GM12872 (cell line): ENCODE measurements at regions not wholly inside any gene's neighbourhood (a gene's known extent, or its start where the extent isn't known, plus 50 kb on each side); places are given as distances from the start of the nearest gene placed in this dataset.

Experiments
- TF ChIP-seq, protein P1 (sequence below): IDR thresholded peaks from 3 replicates; pipeline ENCODE4 v1.5.1; 2011; ENCODE audit warnings: low read depth, mild to moderate bottlenecking, low read length, moderate library complexity; ENCODE audit not compliant: insufficient read depth

- TF ChIP-seq, protein P1, sequence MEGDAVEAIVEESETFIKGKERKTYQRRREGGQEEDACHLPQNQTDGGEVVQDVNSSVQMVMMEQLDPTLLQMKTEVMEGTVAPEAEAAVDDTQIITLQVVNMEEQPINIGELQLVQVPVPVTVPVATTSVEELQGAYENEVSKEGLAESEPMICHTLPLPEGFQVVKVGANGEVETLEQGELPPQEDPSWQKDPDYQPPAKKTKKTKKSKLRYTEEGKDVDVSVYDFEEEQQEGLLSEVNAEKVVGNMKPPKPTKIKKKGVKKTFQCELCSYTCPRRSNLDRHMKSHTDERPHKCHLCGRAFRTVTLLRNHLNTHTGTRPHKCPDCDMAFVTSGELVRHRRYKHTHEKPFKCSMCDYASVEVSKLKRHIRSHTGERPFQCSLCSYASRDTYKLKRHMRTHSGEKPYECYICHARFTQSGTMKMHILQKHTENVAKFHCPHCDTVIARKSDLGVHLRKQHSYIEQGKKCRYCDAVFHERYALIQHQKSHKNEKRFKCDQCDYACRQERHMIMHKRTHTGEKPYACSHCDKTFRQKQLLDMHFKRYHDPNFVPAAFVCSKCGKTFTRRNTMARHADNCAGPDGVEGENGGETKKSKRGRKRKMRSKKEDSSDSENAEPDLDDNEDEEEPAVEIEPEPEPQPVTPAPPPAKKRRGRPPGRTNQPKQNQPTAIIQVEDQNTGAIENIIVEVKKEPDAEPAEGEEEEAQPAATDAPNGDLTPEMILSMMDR = no peak
Observed at GRCh38 chr2:234147335-234147861, 96.9 kb downstream of the SPP2 start.

DNA sequence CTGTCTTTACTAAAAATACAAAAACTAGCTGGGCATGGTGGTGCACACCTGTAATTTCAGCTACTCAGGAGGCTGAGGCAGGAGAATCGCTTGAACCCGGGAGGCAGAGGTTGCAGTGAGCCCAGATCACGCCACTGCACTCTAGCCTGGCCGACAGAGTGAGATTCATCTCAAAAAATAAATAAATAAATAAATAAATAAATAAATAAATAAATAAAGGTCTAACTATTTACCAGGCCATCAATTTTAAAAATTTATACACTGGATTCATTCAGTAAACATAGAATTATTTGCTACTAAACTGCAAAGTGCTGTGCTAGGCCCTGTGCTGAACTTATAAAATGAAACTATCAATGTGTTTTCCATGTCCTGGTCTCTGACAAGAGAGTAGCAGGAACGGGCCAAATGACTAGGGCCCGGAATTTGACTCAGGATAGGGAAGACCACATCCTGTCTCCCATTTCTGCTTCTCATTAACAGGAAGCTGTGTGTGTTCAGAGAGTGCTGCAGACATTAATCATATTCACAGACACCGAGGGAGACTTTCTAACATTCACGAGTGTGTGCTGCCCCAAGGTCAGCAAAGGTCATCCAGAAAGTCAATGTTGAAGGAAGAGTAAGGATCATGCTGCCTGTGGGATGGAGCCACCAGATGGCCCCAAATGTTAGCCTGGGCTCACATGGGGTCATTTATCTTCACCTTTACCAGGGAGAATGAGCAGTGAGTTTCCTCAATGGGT, 95.8 kb downstream of the SPP2 start:
- TF ChIP-seq, protein P1 = no peak

DNA sequence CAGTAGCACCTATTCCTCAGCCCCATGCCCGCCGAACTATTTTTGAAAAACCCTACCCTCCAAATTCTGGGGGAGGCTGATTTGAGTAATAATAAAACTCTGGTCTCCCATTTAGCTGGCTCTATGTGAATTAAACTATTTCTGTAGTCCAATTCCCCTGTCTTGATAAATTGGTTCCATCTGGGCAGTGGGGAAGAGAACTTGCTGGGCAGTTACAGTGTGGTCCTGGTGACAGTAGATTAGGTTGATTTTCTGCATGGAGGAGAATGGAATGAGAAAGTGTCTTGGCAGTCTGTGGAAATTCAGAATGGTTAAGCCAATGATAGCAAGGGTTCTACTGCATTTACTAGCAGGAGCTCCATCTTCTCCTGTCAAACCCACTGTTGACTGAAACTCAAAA, 95.0 kb downstream of the SPP2 start:
- TF ChIP-seq, protein P1 = no peak

- TF ChIP-seq, protein P1 = no peak
Observed at GRCh38 chr2:234145057-234145456, 94.6 kb downstream of the SPP2 start.

DNA sequence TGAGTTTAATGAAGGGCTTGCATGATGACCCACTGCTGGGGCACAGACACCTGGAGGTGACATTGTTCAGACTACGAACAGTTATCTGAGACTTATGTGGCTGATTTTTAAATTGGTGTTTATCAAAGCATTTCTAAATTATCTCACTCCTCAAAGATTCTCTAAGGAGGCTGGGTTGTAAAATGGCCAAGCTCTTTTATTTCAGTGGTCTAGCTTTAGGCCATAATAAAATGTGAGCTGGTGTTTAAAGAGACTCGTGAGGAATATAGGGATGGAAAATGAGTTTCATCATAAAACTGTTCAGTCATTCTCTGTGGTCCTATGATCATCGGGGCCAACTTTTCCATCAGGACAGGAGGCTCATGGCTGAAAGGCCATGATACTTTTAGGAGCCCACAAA, 93.4 kb downstream of the SPP2 start:
- TF ChIP-seq, protein P1 = no peak

- TF ChIP-seq, protein P1 = no peak
Observed at GRCh38 chr2:234142530-234142929, 92.0 kb downstream of the SPP2 start.

DNA sequence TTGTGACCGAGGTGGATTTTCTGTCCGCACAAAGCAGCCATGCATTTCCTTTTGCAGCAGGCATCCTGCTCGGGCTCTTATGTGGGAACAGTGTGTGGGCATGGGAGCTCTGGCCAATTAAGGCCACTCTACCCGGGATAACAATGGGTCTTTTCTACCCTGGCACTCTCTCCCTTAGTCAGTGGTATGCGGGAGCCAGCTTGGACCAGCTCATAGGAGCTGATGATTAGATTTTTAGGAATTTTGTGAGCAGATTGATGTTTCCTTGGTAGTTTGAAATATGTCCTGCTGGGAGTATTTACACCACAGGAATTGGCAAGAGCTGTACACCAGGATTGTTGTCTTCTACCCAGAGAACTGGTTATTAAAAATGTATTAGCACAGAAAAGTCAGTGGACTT, 89.3 kb downstream of the SPP2 start:
- TF ChIP-seq, protein P1 = no peak
